Activated CD4-positive, CD25-positive, alpha-beta regulatory T cell (primary cell): ENCODE measurements at regions not wholly inside any gene's neighbourhood (a gene's known extent, or its start where the extent isn't known, plus 50 kb on each side); places are given as distances from the start of the nearest gene placed in this dataset.

Experiments
- DNase-seq, 4 experiments: peaks; one replicate each; lab custom pipeline; 2025; lab: John Stamatoyannopoulos, UW

GRCh38 chr10:64209561-64209960 is 688.4 kb downstream of the REEP3 start:
- no peak for DNase-seq

- no peak for DNase-seq
Observed at GRCh38 chr10:64210211-64210610, 689.0 kb downstream of the REEP3 start.

GRCh38 chr10:64211466-64211865 is 690.3 kb downstream of the REEP3 start:
- no peak for DNase-seq

GRCh38 chr10:64215088-64215487 is 693.9 kb downstream of the REEP3 start:
- DNase-seq = no peak

GRCh38 chr10:64219271-64220025 is 698.2 kb downstream of the REEP3 start:
- DNase-seq = no peak

GRCh38 chr10:64234489-64234888 is 713.3 kb downstream of the REEP3 start:
- DNase-seq = no peak

- DNase-seq = no peak
Observed at GRCh38 chr10:64257704-64258103, 736.5 kb downstream of the REEP3 start.

- no peak for DNase-seq
Observed at GRCh38 chr10:64261092-64261491, 739.9 kb downstream of the REEP3 start.

GRCh38 chr10:64261676-64262075 is 740.5 kb downstream of the REEP3 start:
- no peak for DNase-seq

- DNase-seq = no peak
Observed at GRCh38 chr10:64265961-64266360, 744.8 kb downstream of the REEP3 start.

- no peak for DNase-seq
Observed at GRCh38 chr10:64271508-64271907, 750.3 kb downstream of the REEP3 start.

- DNase-seq = no peak
Observed at GRCh38 chr10:64271983-64272382, 750.8 kb downstream of the REEP3 start.

GRCh38 chr10:64275001-64275400 is 753.8 kb downstream of the REEP3 start:
- DNase-seq = no peak

- no peak for DNase-seq
Observed at GRCh38 chr10:64275774-64276173, 754.6 kb downstream of the REEP3 start.

GRCh38 chr10:64277536-64277935 is 756.3 kb downstream of the REEP3 start:
- no peak for DNase-seq

GRCh38 chr10:64283621-64284020 is 762.4 kb downstream of the REEP3 start:
- no peak for DNase-seq

- no peak for DNase-seq
Observed at GRCh38 chr10:64286533-64286932, 765.3 kb downstream of the REEP3 start.

- no peak for DNase-seq
Observed at GRCh38 chr10:64288404-64288803, 767.2 kb downstream of the REEP3 start.

GRCh38 chr10:64303566-64303965 is 782.4 kb downstream of the REEP3 start:
- no peak for DNase-seq

GRCh38 chr10:64306729-64307327 is 785.6 kb downstream of the REEP3 start:
- no peak for DNase-seq

GRCh38 chr10:64312876-64313275 is 791.7 kb downstream of the REEP3 start:
- DNase-seq = no peak

- no peak for DNase-seq
Observed at GRCh38 chr10:64313967-64314366, 792.8 kb downstream of the REEP3 start.

- DNase-seq = no peak
Observed at GRCh38 chr10:64316416-64316815, 795.2 kb downstream of the REEP3 start.

- DNase-seq = no peak
Observed at GRCh38 chr10:64316833-64317232, 795.6 kb downstream of the REEP3 start.
